Lung (tissue), 11 donors: ENCODE measurements at regions not wholly inside any gene's neighbourhood (a gene's known extent, or its start where the extent isn't known, plus 50 kb on each side); places are given as distances from the start of the nearest gene placed in this dataset.

Source experiments
- ATAC-seq: fragments of 200-7000 bp; cut with Tn5 transposase; one replicate; pipeline ENCODE4 v1.9.1; 2020; ENCODE audit warnings: moderate number of reproducible peaks; ENCODE audit not compliant: insufficient read depth, low FRiP score
- DNase-seq, 3 donors: peaks; one replicate each; pipeline ENCODE4 v3.0.0-alpha.2; 2013 to 2017
- H3K27ac ChIP-seq, 2 donors: one replicate each; pipeline ENCODE4 v1.5.1; 2013; ENCODE audit warnings: mild to moderate bottlenecking in 2 of 2, moderate library complexity in 2 of 2, control low read depth in 1 of 2, inconsistent platforms in 1 of 2, low read depth in 1 of 2, low read length in 1 of 2
- H3K27me3 ChIP-seq, 3 donors: one replicate each; pipeline ENCODE4 v1.5.1; 2013; ENCODE audit warnings: low read length in 2 of 3; ENCODE audit not compliant: control insufficient read depth in 3 of 3, insufficient read depth in 3 of 3
- H3K36me3 ChIP-seq, 4 donors: one replicate each; pipeline ENCODE4 v1.5.1; 2013; ENCODE audit warnings: low read length in 4 of 4, mild to moderate bottlenecking in 1 of 4, moderate library complexity in 1 of 4; ENCODE audit not compliant: control insufficient read depth in 4 of 4, insufficient read depth in 4 of 4
- H3K4me1 ChIP-seq, 5 donors: one replicate each; pipeline ENCODE4 v1.5.1; 2013; ENCODE audit warnings: low read length in 5 of 5, mild to moderate bottlenecking in 2 of 5, moderate library complexity in 1 of 5; ENCODE audit not compliant: control insufficient read depth in 5 of 5, insufficient read depth in 5 of 5
- H3K4me3 ChIP-seq: one replicate; pipeline ENCODE4 v1.5.1; 2013; ENCODE audit warnings: mild to moderate bottlenecking, control low read depth, moderate library complexity
- H3K9ac ChIP-seq, 2 donors: one replicate each; pipeline ENCODE4 v1.5.1; 2013; ENCODE audit warnings: low read length in 2 of 2, control low read depth in 1 of 2; ENCODE audit not compliant: insufficient read depth in 1 of 2
- H3K9me3 ChIP-seq, 4 donors: one replicate each; pipeline ENCODE4 v1.5.1; 2013; ENCODE audit warnings: low read length in 3 of 4, mild to moderate bottlenecking in 1 of 4, moderate library complexity in 1 of 4; ENCODE audit not compliant: control insufficient read depth in 4 of 4, insufficient read depth in 3 of 4
- CTCF ChIP-seq: IDR thresholded peaks from 2 replicates; pipeline ENCODE4 v1.5.1; 2012; ENCODE audit warnings: mild to moderate bottlenecking; ENCODE audit errors: control extremely low read depth, extremely low read depth
- whole genome bisulfite sequencing, 2 donors: extraction: QIAGEN DNeasy Blood & Tissue Kit; methylation state at CpG; one replicate each; pipeline ENCODE4 v1.1.7; 2013; 5-methylcytosine and 5-hydroxymethylcytosine counted together
- donor health status: control.
- donor health status: control.
- donor health status: Bipolar disorder and iron deficiency.
- donor health status: healthy.
- donor health status: DM: yes; HTN: yes; CAD: no.

- no peak for TF ChIP-seq CTCF
- 74 to 82% methylated on average over 1 of the region's 1 CpG for WGBS, 2 donors
- Histone ChIP-seq H3K9me3 (peaks cover 0 to 2% (median 0%) of the 10 kb centered on the region in 4 donors), H3K9ac (no peak overlapping the region), H3K4me3 (no peak overlapping the region), H3K4me1 (no peaks in the 10 kb centered on the region), H3K36me3 (no peaks in the 10 kb centered on the region), H3K27ac (no peak overlapping the region), H3K27me3 (no peaks in the 10 kb centered on the region)
- no peak for ATAC-seq
- DNase-seq = no peak
Observed at GRCh38 chr5:4520559-4520958, 619.6 kb upstream of the ADAMTS16 start.

- Histone ChIP-seq H3K9me3 (peaks cover 0 to 2% (median 0%) of the 10 kb centered on the region in 4 donors), H3K9ac (no peak overlapping the region), H3K27me3 (no peaks in the 10 kb centered on the region), H3K4me3 (no peak overlapping the region), H3K36me3 (no peaks in the 10 kb centered on the region), H3K4me1 (no peaks in the 10 kb centered on the region), H3K27ac (no peak overlapping the region)
- TF ChIP-seq CTCF = no peak
- ATAC-seq = no peak
- no peak for DNase-seq
- WGBS, 2 donors = 75 to 76% methylated on average over 6 of the region's 6 CpGs
Observed at GRCh38 chr5:4523038-4523437, 617.1 kb upstream of the ADAMTS16 start.

- no peaks in the 10 kb centered on the region for H3K4me1 ChIP-seq
- H3K9me3 ChIP-seq = peaks cover 0 to 2% (median 0%) of the 10 kb centered on the region in 4 donors
- no peak overlapping the region for H3K27ac ChIP-seq
- TF ChIP-seq CTCF = no peak
- no peak for ATAC-seq
- H3K4me3 ChIP-seq = no peak overlapping the region
- H3K36me3 ChIP-seq = no peaks in the 10 kb centered on the region
- no peaks in the 10 kb centered on the region for H3K27me3 ChIP-seq
- H3K9ac ChIP-seq = no peak overlapping the region
- 58 to 69% methylated on average over 10 of the region's 10 CpGs for WGBS, 2 donors
- DNase-seq = no peak
Observed at GRCh38 chr5:4531756-4532704, 608.1 kb upstream of the ADAMTS16 start.
